H54 (cell line): ENCODE measurements at regions not wholly inside any gene's neighbourhood (a gene's known extent, or its start where the extent isn't known, plus 50 kb on each side); places are given as distances from the start of the nearest gene placed in this dataset.
"Not testable (repeated sequence)": the region's sequence is repeated elsewhere in the genome, so short reads cannot be mapped to it uniquely, and the experiment has no call there.

Experiments used
- DNase-seq: peaks from one replicate; pipeline ENCODE4 v3.0.0; 2011; ENCODE audit warnings: low spot score, mixed read lengths; ENCODE audit not compliant: insufficient read length
- FAIRE-seq: peaks from 3 replicates; lab custom pipeline; 2011; peaks lifted over from hg19 to GRCh38; lab: Jason Lieb, UNC
- POLR2A ChIP-seq: IDR thresholded peaks from 2 replicates; pipeline ENCODE4 v1.6.1; 2011; ENCODE audit warnings: low read depth, mild to moderate bottlenecking, low read length

- FAIRE-seq (no peak), DNase-seq (no peak)
- no peak for TF ChIP-seq POLR2A
These were observed 93.5 kb downstream of the PRKAB2 start for GRCh38 chr1:147078606-147079399.

- DNase-seq, result no peak
- no peak for TF ChIP-seq POLR2A
- FAIRE-seq, result no peak
These were observed 94.2 kb downstream of the PRKAB2 start for GRCh38 chr1:147077936-147078605.

GRCh38 chr1:147077523-147077922, 94.7 kb downstream of the PRKAB2 start:
- TF ChIP-seq POLR2A, result no peak
- no peak for DNase-seq
- no peak for FAIRE-seq

GRCh38 chr1:147077081-147077480, 95.2 kb downstream of the PRKAB2 start:
- no peak for FAIRE-seq
- no peak for TF ChIP-seq POLR2A
- no peak for DNase-seq

- TF ChIP-seq POLR2A, result no peak
- no peak for FAIRE-seq
- no peak for DNase-seq
These were observed 95.8 kb downstream of the PRKAB2 start for GRCh38 chr1:147076442-147076841.

GRCh38 chr1:147072482-147073432, 99.5 kb downstream of the PRKAB2 start:
- FAIRE-seq, result no peak
- no peak for DNase-seq
- TF ChIP-seq POLR2A, result no peak

GRCh38 chr1:147071142-147071541, 101.1 kb downstream of the PRKAB2 start:
- DNase-seq (no peak), FAIRE-seq (no peak)
- TF ChIP-seq POLR2A, result no peak

- TF ChIP-seq POLR2A, result no peak
- DNase-seq, result no peak
- FAIRE-seq, result no peak
These were observed 109.3 kb downstream of the PRKAB2 start for GRCh38 chr1:147062956-147063355.

GRCh38 chr1:147061880-147062279, 110.4 kb downstream of the PRKAB2 start:
- DNase-seq, FAIRE-seq: not testable (repeated sequence)

GRCh38 chr1:147053269-147053668, 115.1 kb downstream of the NBPF12 start:
- FAIRE-seq (no peak), DNase-seq (no peak)
- TF ChIP-seq POLR2A, result no peak

GRCh38 chr1:147052677-147053076, 114.6 kb downstream of the NBPF12 start:
- FAIRE-seq, result no peak
- no peak for DNase-seq
- TF ChIP-seq POLR2A, result no peak

GRCh38 chr1:147052143-147052542, 114.0 kb downstream of the NBPF12 start:
- FAIRE-seq, result no peak
- no peak for TF ChIP-seq POLR2A
- DNase-seq, result no peak

- FAIRE-seq, result no peak
- no peak for TF ChIP-seq POLR2A
These were observed 113.0 kb downstream of the NBPF12 start for GRCh38 chr1:147051136-147051535.

GRCh38 chr1:147050654-147051053, 112.5 kb downstream of the NBPF12 start:
- FAIRE-seq, result no peak
- DNase-seq, result no peak
- TF ChIP-seq POLR2A, result no peak

More at GRCh38 chr1:147051136-147051535, 113.0 kb downstream of the NBPF12 start:
- DNase-seq, result no peak

GRCh38 chr1:147046863-147047394, 108.8 kb downstream of the NBPF12 start:
- DNase-seq, result not testable (repeated sequence)
- peak; percentile 96 for FAIRE-seq
